ENCODE measurements at regions not wholly inside any gene's neighbourhood (a gene's known extent, or its start where the extent isn't known, plus 50 kb on each side); places are given as distances from the start of the nearest gene placed in this dataset.
"Not testable (repeated sequence)": the region's sequence is repeated elsewhere in the genome, so short reads cannot be mapped to it uniquely, and the experiment has no call there.

DNA sequence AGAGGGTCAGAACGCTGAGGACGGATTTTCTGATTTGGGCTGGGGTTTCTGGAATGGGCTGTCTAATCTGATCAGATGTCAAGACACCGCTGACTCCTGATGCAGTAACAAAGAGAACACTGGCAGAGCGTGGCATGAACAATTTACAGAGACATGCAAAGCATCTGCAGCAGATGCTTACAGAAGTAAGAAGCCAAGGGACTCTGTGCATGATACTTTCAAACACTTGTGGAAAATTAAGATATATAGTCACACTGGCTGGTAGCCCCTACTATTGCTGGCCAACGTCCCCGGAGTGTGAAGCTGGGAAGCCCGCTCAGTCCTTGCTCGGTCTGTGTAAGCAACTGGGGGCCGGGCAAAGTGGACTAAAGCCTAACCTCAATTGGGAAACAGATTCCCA, 903.7 kb downstream of the BRD1 start:
- H3K27me3 Mint-ChIP-seq = peaks cover 67% of the 10 kb centered on the region
- no peak overlapping the region for H3K27ac Mint-ChIP-seq
- H3K4me3 Mint-ChIP-seq = no peak overlapping the region
- H3K9me3 Mint-ChIP-seq = no peaks in the 10 kb centered on the region
- ATAC-seq (no peak), DNase-seq (no peak)
- no peaks in the 10 kb centered on the region for H3K4me1 Mint-ChIP-seq

DNA sequence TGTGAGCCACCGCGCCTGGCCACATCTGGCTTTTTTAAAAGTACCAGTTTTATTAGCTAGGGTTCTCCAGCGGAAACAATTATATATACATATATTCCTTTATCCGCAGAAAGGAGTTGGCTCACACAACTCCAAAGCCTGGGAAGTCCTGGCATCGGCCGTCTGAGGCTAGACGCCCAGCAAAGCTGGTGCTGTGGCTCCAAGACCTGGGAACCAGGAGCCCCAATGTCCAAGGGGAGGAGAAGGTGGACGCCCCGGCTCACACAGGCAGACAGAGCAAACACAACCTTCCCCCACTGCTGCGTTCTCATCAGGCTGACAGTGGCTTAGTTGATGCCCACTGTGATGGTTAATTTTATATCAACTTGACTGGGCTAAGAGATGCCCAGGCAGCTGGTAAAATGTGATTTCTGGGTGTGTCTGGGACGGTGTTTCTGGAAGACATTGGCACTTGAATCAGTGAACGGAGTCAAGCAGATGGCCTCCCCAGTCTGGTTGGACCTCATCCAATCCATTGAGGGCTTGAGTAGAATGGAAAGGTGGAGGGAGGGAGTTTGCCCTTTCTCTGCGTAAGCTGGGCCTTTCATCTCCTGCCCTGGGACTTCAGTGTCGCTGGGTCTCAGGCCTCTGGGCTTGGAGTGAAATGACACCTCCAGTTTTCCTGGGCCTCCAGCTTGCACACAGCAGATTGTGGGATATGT, 904.4 kb downstream of the BRD1 start:
- Mint-ChIP-seq H3K27me3 (peaks cover 70% of the 10 kb centered on the region), H3K9me3 (no peaks in the 10 kb centered on the region), H3K27ac (no peak overlapping the region), H3K4me1 (no peaks in the 10 kb centered on the region), H3K4me3 (no peak overlapping the region)
- DNase-seq (no peak), ATAC-seq (no peak)

DNA sequence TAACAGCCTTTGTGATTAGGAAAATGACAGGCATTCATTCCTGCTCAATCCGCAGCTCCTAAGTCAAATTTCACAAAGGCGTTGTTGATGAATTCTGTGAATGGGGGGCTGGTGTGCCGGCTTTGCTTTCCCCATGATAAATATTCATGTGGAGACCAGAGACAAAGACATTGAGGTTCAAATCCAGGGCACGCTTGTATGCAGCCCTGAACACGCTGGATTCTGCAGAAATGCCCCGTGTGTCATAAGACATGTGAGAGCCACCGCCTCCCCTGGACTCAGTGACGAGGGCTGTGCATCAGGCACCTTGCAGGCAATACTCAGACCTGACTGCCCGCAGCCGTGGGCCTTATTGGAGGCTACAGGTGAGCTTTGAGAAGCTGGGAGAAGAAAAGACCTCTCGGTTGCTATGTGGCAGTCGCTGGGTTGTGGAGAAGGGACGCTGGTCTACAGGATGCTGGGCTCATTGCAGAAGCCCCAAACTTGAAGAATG, 906.2 kb downstream of the BRD1 start:
- Mint-ChIP-seq H3K27me3 (peaks cover 81% of the 10 kb centered on the region), H3K27ac (no peak overlapping the region), H3K9me3 (peaks cover 5 to 7% of the 10 kb centered on the region in 2 donors), H3K4me1 (no peaks in the 10 kb centered on the region), H3K4me3 (no peak overlapping the region)
- DNase-seq = no peak
- no peak for ATAC-seq

DNA sequence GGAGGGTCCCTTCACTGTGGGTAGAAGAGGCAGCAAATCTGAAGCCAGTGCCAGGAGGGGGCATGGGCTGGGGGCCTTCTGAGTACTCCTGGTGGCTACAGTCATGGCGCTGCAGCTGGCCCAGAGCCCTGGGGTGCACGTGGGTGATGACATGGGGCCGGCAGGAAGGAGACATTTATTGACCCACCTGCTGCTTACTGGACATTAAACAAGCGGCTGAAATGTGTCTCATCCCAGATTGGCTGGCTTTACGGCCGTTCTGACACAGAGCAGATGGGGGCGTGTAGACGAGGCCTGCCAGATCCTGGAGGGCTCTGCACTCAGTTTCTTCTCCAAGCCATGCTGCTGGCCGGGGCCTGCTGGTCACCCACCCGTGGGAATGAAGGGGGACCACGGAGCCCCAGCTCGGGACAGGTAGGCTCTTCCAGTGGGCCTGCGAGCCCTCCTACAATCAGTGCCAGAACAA, 906.9 kb downstream of the BRD1 start:
- DNase-seq (no peak), ATAC-seq (no peak)
- Mint-ChIP-seq H3K27me3 (peaks cover 74% of the 10 kb centered on the region), H3K4me3 (no peak overlapping the region), H3K9me3 (peaks cover 5 to 7% of the 10 kb centered on the region in 2 donors), H3K4me1 (no peaks in the 10 kb centered on the region), H3K27ac (no peak overlapping the region)

DNA sequence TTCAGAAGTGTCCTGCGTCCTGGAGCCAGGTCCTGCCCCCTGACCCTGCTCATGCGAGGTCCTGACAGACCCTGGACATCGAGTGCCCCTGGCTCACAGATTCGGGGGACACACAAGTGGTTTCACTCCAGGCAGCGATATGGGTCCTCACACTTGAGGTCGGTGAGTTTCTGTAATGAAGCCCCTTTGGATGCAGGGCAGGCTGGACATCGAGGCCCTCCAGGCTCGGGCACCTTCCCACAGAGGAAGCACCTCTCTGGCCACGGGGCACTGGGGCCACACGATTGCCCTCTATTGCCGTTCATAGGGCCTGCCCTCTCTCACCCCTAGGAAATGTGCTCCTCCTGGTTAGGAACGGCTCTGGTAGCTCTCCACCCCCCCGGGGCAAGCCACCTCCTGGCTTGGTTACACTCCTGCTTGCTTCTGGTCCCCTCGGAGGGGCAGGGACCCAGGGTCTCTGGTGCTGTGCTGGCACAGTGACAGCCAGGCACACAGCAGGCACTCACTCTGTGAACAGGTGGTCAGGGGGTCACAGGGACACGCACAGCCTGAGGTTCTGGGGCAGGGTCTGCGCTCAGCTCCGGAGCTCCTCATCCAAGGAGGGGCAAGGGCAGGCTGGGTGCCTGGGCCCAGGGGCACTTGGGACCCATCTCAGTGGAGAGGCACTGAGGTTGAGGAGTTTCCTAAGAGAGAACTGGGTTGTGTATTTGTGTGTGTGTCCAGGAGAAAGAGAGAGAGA, 907.7 kb downstream of the BRD1 start:
- peaks cover 81% of the 10 kb centered on the region for H3K27me3 Mint-ChIP-seq
- H3K27ac Mint-ChIP-seq = no peak overlapping the region
- H3K9me3 Mint-ChIP-seq = peaks cover 5 to 7% of the 10 kb centered on the region in 2 donors
- H3K4me3 Mint-ChIP-seq = no peak overlapping the region
- ATAC-seq = no peak
- no peaks in the 10 kb centered on the region for H3K4me1 Mint-ChIP-seq
- no peak for DNase-seq

DNA sequence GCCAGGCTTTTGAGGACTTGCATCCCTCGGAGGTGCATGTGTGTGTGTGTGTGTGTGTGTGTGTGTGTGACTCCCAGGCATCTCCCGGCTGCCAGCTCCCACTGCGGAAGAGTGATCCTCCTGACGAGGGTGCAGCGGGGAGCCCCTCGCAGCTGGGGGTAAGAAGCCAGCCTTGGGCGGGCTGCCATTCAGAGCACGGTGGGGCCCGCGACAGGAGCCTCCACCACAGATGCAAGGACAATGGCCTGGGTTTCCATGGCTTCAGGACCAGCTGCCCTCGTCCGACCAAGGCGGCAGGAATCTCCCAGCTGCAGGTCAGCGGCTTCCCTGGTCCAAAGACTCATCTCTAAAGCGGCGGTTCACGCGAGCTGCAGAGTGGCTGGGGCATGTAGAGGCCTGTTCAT, 908.5 kb downstream of the BRD1 start:
- no peak for ATAC-seq
- Mint-ChIP-seq H3K27ac (no peak overlapping the region), H3K4me1 (no peaks in the 10 kb centered on the region), H3K4me3 (no peak overlapping the region), H3K9me3 (peaks cover 7 to 14% of the 10 kb centered on the region in 2 donors), H3K27me3 (peaks cover 81% of the 10 kb centered on the region)
- DNase-seq = no peak

DNA sequence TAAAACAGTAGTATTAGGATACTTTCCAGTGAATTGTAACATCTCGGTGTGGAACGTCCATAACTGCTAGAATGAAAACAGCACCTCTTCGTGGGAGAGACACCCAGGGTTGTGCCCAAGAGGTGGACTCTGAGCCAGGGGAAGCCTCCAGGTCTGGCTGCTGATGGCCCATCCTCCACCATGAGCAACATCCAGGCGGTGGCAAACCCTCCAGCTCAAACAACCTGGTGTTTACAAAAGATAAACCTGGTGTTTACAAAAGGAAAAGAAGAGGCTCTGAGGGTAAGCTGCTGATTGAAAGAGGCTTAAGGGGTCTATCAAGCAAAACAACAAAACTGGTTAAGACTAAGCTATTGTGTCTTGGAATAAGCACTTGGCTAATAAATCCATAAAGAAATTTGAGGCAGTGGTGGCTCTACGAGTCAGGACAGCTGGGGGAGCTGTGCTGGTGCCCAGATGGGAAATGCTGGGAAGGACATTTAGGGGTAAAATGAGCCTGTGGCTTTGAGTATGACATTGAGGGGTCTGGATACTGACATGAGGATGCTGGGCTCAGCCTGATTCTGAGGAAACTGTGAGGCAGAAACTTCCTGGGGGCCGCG, 909.0 kb downstream of the BRD1 start:
- peaks cover 76% of the 10 kb centered on the region for H3K27me3 Mint-ChIP-seq
- no peaks in the 10 kb centered on the region for H3K4me1 Mint-ChIP-seq

DNA sequence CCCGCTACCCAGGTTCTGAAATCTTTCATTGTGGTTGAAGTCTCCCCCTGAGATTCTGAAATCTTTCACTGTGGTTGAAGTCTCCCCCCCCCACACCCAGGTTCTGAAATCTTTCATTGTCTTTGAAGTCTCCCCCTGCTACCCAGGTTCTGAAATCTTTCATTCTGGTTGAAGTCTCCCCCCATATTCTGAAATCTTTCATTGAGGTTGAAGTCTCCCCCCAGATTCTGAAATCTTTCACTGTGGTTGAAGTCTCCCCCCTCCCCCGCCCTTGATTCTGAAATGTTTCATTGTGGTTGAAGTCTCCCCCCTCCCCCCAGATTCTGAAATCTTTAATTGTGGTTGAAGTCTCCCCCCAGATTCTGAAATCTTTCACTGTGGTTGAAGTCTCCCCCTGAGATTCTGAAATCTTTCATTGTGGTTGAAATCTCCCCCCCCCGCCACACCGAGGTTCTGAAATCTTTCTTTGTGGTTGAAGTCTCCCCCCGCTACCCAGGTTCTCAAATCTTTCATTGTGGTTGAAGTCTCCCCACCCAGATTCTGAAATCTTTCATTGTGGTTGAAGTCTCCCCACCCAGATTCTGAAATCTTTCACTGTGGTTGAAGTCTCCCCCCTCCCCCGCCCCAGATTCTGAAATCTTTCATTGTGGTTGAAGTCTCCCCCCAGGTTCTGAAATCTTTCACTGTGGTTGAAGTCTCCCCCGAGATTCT, 915.2 kb downstream of the BRD1 start:
- not testable (repeated sequence) for H3K4me3 Mint-ChIP-seq, ATAC-seq, DNase-seq
- peaks cover 10% of the 10 kb centered on the region for H3K4me1 Mint-ChIP-seq
- peak overlapping the region in 1 of 2 donors; percentile 90 for H3K27ac Mint-ChIP-seq
- peaks cover 36% of the 10 kb centered on the region for H3K27me3 Mint-ChIP-seq
- H3K9me3 Mint-ChIP-seq = peaks cover 7 to 14% of the 10 kb centered on the region in 2 donors

More for the DNA sequence above, 909.0 kb downstream of the BRD1 start:
- Mint-ChIP-seq H3K9me3 (peaks cover 7 to 14% of the 10 kb centered on the region in 2 donors), H3K4me3 (no peak overlapping the region), H3K27ac (no peak overlapping the region)
- ATAC-seq (no peak), DNase-seq (no peak)

DNA sequence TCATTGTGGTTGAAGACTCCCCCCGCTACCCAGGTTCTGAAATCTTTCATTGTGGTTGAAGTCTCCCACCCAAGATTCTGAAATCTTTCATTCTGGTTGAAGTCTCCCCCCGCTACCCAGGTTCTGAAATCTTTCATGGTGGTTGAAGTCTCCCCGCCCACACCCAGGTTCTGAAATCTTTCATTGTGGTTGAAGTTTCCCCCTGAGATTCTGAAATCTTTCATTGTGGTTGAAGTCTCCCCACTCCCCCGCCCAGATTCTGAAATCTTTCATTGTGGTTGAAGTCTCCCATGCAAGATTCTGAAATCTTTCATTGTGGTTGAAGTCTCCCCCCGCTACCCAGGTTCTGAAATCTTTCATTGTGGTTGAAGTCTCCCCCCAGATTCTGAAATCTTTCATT, 916.0 kb downstream of the BRD1 start:
- not testable (repeated sequence) for H3K27ac Mint-ChIP-seq, ATAC-seq, H3K4me3 Mint-ChIP-seq, H3K9me3 Mint-ChIP-seq
- H3K4me1 Mint-ChIP-seq = peaks cover 10% of the 10 kb centered on the region
- peaks cover 37% of the 10 kb centered on the region for H3K27me3 Mint-ChIP-seq
- DNase-seq = peak; percentile 25 to 59

DNA sequence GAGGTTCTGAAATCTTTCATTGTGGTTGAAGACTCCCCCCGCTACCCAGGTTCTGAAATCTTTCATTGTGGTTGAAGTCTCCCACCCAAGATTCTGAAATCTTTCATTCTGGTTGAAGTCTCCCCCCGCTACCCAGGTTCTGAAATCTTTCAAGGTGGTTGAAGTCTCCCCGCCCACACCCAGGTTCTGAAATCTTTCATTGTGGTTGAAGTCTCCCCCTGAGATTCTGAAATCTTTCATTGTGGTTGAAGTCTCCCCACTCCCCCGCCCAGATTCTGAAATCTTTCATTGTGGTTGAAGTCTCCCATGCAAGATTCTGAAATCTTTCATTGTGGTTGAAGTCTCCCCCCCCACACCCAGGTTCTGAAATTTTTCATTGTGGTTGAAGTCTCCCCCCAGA, 916.6 kb downstream of the BRD1 start:
- not testable (repeated sequence) for H3K4me3 Mint-ChIP-seq, ATAC-seq, H3K9me3 Mint-ChIP-seq
- peak in 1 of 2 donors; percentile 18 for DNase-seq
- peaks cover 42% of the 10 kb centered on the region for H3K27me3 Mint-ChIP-seq
- H3K4me1 Mint-ChIP-seq = peaks cover 10% of the 10 kb centered on the region
- H3K27ac Mint-ChIP-seq = peak overlapping the region in 1 of 2 donors; percentile 86

DNA sequence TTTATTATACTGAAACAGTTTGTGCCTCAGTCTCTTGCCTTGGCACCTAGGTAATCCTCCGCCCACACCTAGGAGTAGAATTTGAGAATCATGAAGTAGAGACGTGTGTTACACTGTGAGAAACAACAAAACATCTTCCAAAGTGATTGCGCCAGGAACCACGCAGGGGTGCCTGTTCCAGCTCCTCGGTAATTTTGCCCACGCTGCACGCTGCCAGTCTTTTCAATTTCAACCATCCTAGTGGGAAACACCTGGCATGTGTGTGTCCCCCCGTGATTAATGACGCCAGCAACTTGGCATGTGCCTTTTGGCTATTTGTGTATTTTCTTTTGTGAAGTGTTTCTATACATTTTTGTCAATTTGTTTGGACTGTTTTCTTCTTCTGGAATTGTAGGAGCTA, 919.1 kb downstream of the BRD1 start:
- ATAC-seq (no peak), DNase-seq (no peak)
- H3K4me1 Mint-ChIP-seq = peaks cover 10% of the 10 kb centered on the region
- peaks cover 58% of the 10 kb centered on the region for H3K27me3 Mint-ChIP-seq
- H3K4me3 Mint-ChIP-seq = no peak overlapping the region
- H3K27ac Mint-ChIP-seq = no peak overlapping the region
- no peaks in the 10 kb centered on the region for H3K9me3 Mint-ChIP-seq

DNA sequence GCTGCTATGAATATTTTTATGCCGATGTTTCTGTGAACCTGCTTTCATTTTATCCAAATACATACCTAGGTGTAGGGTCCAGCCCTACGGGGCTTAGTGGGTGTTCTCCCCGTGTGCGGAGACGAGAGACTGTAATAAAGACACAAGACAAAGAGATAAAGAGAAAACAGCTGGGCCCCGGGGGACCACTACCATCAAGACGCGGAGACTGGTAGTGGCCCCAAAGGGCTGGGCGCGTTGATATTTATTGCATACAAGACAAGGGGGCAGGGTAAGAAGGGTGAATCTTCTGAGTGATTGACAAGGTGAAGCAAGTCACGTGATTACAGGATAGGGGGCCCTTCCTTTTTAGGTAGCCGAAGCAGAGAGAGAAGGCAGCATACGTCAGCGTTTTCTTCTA, 920.1 kb downstream of the BRD1 start:
- Mint-ChIP-seq H3K4me3 (no peak overlapping the region), H3K27me3 (peaks cover 66% of the 10 kb centered on the region), H3K27ac (no peak overlapping the region), H3K9me3 (no peaks in the 10 kb centered on the region), H3K4me1 (peaks cover 6% of the 10 kb centered on the region)
- no peak for DNase-seq
- ATAC-seq = no peak

DNA sequence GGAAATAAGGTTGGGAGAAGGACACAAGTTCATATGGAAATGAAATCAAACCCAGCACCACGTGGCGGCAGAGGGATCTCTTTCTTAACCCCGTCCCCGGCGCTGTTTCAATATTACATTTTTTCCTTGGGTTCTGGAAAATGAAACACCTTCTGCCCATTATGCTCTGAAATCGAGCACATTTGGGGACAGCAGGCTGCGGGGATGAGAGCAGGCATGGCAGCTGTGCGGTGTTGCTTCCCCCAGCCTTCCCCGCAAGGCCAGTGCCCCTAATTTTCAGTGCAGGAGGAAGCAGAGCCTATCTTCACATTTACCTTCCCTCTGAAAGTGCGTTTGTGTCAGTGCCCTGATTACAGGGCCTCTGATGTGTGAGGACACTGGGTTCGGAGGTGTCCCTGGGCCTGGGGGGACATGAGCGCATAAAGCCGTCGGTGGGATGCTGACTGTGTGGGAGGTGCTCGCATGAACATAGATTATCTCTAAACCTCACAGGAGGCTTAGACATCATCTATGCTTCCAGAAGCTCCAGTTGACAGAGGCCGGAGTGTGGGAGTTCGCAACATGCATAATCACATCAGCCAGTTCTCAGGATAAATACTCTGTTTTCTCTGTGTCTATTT, 921.3 kb downstream of the BRD1 start:
- DNase-seq (no peak), ATAC-seq (no peak)
- Mint-ChIP-seq H3K4me1 (peaks cover 6% of the 10 kb centered on the region), H3K4me3 (no peak overlapping the region), H3K27ac (no peak overlapping the region), H3K27me3 (peaks cover 78% of the 10 kb centered on the region), H3K9me3 (no peaks in the 10 kb centered on the region)

DNA sequence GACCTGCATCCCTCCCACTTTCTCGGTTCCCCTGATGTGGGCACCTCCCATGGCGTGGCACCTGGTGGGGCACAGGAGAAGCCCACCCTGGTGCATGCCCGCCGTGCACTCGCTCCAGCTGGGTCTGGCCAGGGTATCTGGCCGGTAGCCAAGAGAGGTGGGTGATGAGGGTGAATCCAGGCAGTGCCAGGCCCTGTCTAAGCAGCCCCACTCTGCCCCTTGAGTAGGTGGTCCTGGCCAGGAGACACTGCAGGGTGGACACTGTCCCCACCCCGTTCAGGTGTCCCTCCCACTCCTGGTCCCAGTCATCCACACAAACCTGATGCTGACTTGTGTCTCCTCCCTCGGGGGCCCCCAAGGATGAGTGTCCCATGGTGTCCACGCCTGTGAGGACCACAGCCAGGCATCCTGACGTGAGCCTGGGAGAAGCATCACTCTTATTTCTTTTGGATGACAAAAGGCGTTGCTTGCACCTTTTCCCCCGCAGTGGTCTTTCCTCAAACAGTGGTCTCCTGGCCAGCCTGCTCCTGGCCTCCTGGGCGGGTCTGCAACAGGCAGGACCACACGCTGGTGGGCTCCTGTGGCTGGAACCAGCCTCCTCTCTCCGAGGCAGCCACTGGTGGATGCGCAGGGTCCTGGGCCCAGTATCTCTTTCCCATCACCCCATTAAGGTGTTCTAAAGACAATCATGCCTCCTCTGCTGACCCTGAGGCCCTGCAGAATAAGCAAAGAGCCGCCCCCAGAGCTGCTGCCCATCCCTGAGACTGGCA, 922.3 kb downstream of the BRD1 start:
- Mint-ChIP-seq H3K27ac (no peak overlapping the region), H3K4me1 (peaks cover 3% of the 10 kb centered on the region), H3K27me3 (peaks cover 87% of the 10 kb centered on the region), H3K4me3 (no peak overlapping the region), H3K9me3 (no peaks in the 10 kb centered on the region)
- ATAC-seq (no peak), DNase-seq (no peak)

All from stimulated activated naive CD8-positive, alpha-beta T cell treated with anti-CD3 and anti-CD28 coated beads, Interleukin-15, amount 100 ng/mL, for 72 hours (primary cell).